PFSK-1 (cell line): ENCODE measurements at regions not wholly inside any gene's neighbourhood (a gene's known extent, or its start where the extent isn't known, plus 50 kb on each side); places are given as distances from the start of the nearest gene placed in this dataset.

Source experiments
- FOXP2 ChIP-seq: optimal IDR thresholded peaks from 2 replicates; pipeline ENCODE3; 2011; ENCODE audit warnings: borderline replicate concordance, control low read depth, inconsistent platforms; ENCODE audit not compliant: insufficient read depth; ENCODE audit errors: extremely low read length, extremely low read depth
- POLR2AphosphoS5 ChIP-seq: IDR thresholded peaks from 2 replicates; pipeline ENCODE4 v1.6.1; 2012; ENCODE audit warnings: low read depth, mild to moderate bottlenecking, control low read depth, low read length, moderate library complexity
- REST ChIP-seq, 2 experiments: IDR thresholded peaks; 2 replicates each; pipeline versions ENCODE4 v1.6.1 to v1.8.0; 2011 to 2012; ENCODE audit warnings: low read depth in 2 of 2, low read length in 2 of 2, control low read depth in 1 of 2, inconsistent platforms in 1 of 2, mild to moderate bottlenecking in 1 of 2, moderate library complexity in 1 of 2; ENCODE audit not compliant: insufficient read depth in 1 of 2
- SIN3A ChIP-seq: IDR thresholded peaks from 2 replicates; pipeline ENCODE4 v1.6.1; 2012; ENCODE audit warnings: mild to moderate bottlenecking, low read length, moderate library complexity, borderline replicate concordance; ENCODE audit not compliant: insufficient read depth
- TAF1 ChIP-seq: IDR thresholded peaks from 2 replicates; pipeline ENCODE4 v1.6.1; 2012; ENCODE audit warnings: low read length, control low read depth, borderline replicate concordance; ENCODE audit not compliant: insufficient read depth

GRCh38 chr4:163875327-163875726 lies 380.8 kb downstream of the TMA16 start:
- TF ChIP-seq REST (IDR thresholded peaks at IDR 0.05; ENCODE audit: insufficient read depth in 1 of 2, low read depth in 2 of 2, low read length in 2 of 2) (no peak), TAF1 (no peak), SIN3A (no peak), POLR2AphosphoS5 (no peak), FOXP2 (no peak)
